Lower leg skin (tissue), 3 donors: ENCODE measurements at regions not wholly inside any gene's neighbourhood (a gene's known extent, or its start where the extent isn't known, plus 50 kb on each side); places are given as distances from the start of the nearest gene placed in this dataset.

Experiments used
- CTCF ChIP-seq, 3 donors: fragments of 450-650 bp; IDR thresholded peaks; one replicate each; pipeline ENCODE4 v1.5.1; 2016; ENCODE audit warnings: antibody characterized with exemption in 3 of 3, mild to moderate bottlenecking in 3 of 3, moderate library complexity in 2 of 3
- POLR2A ChIP-seq, 2 donors: fragments of 450-650 bp; IDR thresholded peaks; one replicate each; pipeline ENCODE4 v1.6.1; 2016 to 2017; ENCODE audit warnings: antibody characterized with exemption in 2 of 2, mild to moderate bottlenecking in 1 of 2, moderate library complexity in 1 of 2

GRCh38 chr1:143653429-143653802, 318.4 kb downstream of the FAM72C start:
- TF ChIP-seq CTCF (IDR thresholded peaks at IDR 0.05) (no peak), POLR2A (IDR thresholded peaks at IDR 0.05) (no peak)
